ENCODE measurements at regions not wholly inside any gene's neighbourhood (a gene's known extent, or its start where the extent isn't known, plus 50 kb on each side); places are given as distances from the start of the nearest gene placed in this dataset.
A peak's percentile ranks its signal among the peaks of the same experiment; 100 is the strongest.
"Not testable (repeated sequence)": the region's sequence is repeated elsewhere in the genome, so short reads cannot be mapped to it uniquely, and the experiment has no call there.

- H3K9me3 ChIP-seq, result no peaks in the 10 kb centered on the region
- TF ChIP-seq POLR2A (IDR thresholded peaks at IDR 0.05; ENCODE audit: low read depth) (no peak), EP300 (IDR thresholded peaks at IDR 0.05) (no peak), CTCF (IDR thresholded peaks at IDR 0.05) (no peak), POLR2AphosphoS5 (IDR thresholded peaks at IDR 0.05) (no peak)
- no peak overlapping the region for H3K27ac ChIP-seq (replicated peaks in 1 of 4)
- WGBS, result 3% methylated on average over 8 of the region's 30 CpGs
- peak overlapping the region in 3 of 4 donors; percentile 14 to 44 (median 34) for H3K4me3 ChIP-seq
- DNase-seq (ENCODE audit: extremely low spot score), result no peak
- intact Hi-C loops (cut with DNase I), result no loop called here
- peaks cover 0 to 5% (median 2%) of the 10 kb centered on the region in 4 donors for H3K27me3 ChIP-seq
- H3K4me1 ChIP-seq, result peaks cover 0 to 29% (median 23%) of the 10 kb centered on the region in 4 donors
- no peaks in the 10 kb centered on the region for H3K36me3 ChIP-seq
Measured at GRCh38 chr10:55628260-55628701, 732.8 kb downstream of the ZWINT start.

DNA sequence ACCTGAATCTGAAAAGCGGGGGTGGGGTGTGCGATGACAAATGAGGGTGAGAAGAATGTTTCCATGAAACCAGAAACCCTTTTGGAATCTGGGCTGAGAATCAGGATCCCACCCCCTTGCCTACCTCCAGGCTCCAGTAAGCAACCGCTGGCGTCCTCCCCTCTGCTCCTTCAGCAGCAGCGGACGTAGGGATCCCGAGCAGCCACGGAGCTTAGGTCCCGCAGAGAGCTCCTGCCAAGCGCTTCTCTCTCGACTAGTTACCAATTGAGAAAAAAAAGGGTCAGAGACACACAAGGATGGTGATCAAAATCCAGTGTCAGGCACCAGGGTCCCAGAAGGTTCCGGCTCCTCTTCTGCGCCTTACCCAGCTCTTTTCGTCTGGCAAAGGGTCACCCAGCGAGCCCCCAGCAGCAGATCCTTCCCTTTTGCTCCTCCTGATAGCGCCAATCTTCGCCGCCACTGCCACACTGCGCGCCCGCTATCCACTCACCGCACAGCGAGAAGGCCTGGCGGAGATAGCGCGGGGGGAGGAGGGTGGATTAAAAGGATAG, 733.5 kb downstream of the ZWINT start:
- TF ChIP-seq CTCF (IDR thresholded peaks at IDR 0.05) (no peak), POLR2AphosphoS5 (IDR thresholded peaks at IDR 0.05) (no peak), POLR2A (IDR thresholded peaks at IDR 0.05; ENCODE audit: low read depth) (no peak), EP300 (IDR thresholded peaks at IDR 0.05) (no peak)
- intact Hi-C loops (cut with DNase I), result no loop called here
- H3K4me3 ChIP-seq, result peak overlapping the region in 3 of 4 donors; percentile 14 to 44 (median 34)
- peaks cover 0 to 29% (median 23%) of the 10 kb centered on the region in 4 donors for H3K4me1 ChIP-seq
- H3K36me3 ChIP-seq, result no peaks in the 10 kb centered on the region
- DNase-seq (ENCODE audit: extremely low spot score), result no peak
- H3K27ac ChIP-seq (replicated peaks in 1 of 4), result no peak overlapping the region
- H3K9me3 ChIP-seq, result no peaks in the 10 kb centered on the region
- H3K27me3 ChIP-seq, result peaks cover 0 to 5% (median 2%) of the 10 kb centered on the region in 4 donors
- 4% methylated on average over 17 of the region's 26 CpGs for WGBS

DNA sequence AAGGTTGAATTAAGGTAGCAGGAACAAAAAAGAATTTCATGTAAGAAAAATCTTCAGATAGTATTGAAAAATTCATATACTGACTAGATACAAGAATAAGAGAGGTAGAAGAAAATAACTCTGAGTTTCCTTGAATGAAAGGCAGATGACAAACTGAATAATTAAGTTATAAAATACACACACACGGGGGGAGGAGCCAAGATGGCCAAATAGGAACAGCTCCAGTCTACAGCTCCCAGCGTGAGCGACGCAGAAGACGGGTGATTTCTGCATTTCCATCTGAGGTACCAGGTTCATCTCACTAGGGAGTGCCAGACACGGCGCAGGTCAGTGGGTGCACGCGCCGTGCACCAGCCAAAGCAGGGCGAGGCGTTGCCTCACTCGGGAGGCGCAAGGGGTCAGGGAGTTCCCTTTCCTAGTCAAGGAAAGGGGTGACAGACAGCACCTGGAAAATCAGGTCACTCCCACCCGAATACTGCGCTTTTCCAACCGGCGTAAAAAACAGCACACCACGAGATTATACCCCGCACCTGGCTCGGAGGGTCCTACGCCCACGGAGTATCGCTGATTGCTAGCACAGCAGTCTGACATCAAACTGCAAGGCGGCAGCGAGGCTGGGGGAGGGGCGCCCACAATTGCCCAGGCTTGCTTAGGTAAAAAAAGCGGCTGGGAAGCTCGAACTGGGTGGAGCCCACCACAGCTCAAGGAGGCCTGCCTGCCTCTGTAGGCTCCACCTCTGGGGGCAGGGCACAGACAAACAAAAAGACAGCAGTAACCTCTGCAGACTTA, 759.2 kb downstream of the ZWINT start:
- peak overlapping the region in 2 of 4 donors; percentile 16 to 25 for H3K4me3 ChIP-seq
- WGBS, result under 1% methylated on average over 23 of the region's 29 CpGs
- H3K27ac ChIP-seq (replicated peaks in 1 of 4); H3K9me3 ChIP-seq; H3K4me1 ChIP-seq; H3K36me3 ChIP-seq; intact Hi-C loops (cut with DNase I); H3K27me3 ChIP-seq; DNase-seq (ENCODE audit: extremely low spot score): not testable (repeated sequence)

DNA sequence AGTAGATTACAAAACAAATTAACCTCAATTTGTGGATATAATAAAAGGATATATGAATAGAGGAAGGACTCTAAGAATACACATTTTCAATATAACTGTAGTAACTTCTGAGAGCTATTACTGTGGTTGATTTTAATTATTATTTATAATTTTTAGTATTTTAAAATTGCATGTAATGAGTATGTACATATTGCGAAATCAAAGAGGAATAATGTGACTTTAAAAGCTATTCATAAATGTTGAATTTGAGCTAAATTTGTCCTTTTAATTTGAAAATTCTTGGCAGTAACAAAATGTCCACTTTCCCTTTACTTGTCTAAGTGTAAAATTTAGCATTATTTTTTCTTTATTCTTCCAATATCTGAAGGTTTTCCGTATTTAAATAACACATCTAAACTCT, 750.6 kb upstream of the PCDH15 start:
- WGBS, result 86% methylated on average over 2 of the region's 2 CpGs
- H3K4me3 ChIP-seq, result no peak overlapping the region
- no peak for DNase-seq (ENCODE audit: extremely low spot score)
- H3K4me1 ChIP-seq, result no peaks in the 10 kb centered on the region
- no peak overlapping the region for H3K27ac ChIP-seq (replicated peaks in 1 of 4)
- intact Hi-C loops (cut with DNase I), result no loop called here
- TF ChIP-seq POLR2AphosphoS5 (IDR thresholded peaks at IDR 0.05) (no peak), EP300 (IDR thresholded peaks at IDR 0.05) (no peak), POLR2A (IDR thresholded peaks at IDR 0.05; ENCODE audit: low read depth) (no peak), CTCF (IDR thresholded peaks at IDR 0.05) (no peak)
- H3K27me3 ChIP-seq, result no peaks in the 10 kb centered on the region
- H3K36me3 ChIP-seq, result no peaks in the 10 kb centered on the region
- H3K9me3 ChIP-seq, result no peaks in the 10 kb centered on the region

DNA sequence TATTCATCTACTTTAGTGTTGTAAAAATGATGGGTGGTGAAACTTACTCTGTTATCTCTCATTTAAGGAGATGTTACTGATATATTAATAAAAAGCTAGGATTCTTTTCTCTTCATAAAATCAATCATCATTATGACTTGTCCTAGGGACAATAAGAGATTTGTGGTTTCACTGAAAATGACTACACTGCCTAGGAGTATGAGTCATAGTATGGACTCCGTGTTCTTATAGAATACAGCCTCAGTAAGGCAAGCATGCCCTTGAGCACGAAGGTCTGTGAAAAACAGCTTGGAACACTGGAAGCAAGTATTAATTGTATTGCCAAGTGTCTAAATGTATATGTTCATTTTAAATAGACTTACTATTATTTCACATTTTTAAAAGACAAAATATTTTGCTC, 749.2 kb upstream of the PCDH15 start:
- no peaks in the 10 kb centered on the region for H3K36me3 ChIP-seq
- 59% methylated on average over 2 of the region's 2 CpGs for WGBS
- intact Hi-C loops (cut with DNase I), result no loop called here

GRCh38 chr10:55537497-55537896, 736.5 kb upstream of the PCDH15 start:
- H3K9me3 ChIP-seq; DNase-seq (ENCODE audit: extremely low spot score); intact Hi-C loops (cut with DNase I); H3K36me3 ChIP-seq; H3K4me3 ChIP-seq; H3K4me1 ChIP-seq; H3K27ac ChIP-seq (replicated peaks in 1 of 4); H3K27me3 ChIP-seq: not testable (repeated sequence)
- WGBS, result 91% methylated on average over 7 of the region's 7 CpGs

More for the DNA sequence above, 749.2 kb upstream of the PCDH15 start:
- H3K27me3 ChIP-seq, result no peaks in the 10 kb centered on the region
- H3K27ac ChIP-seq (replicated peaks in 1 of 4), result no peak overlapping the region
- TF ChIP-seq CTCF (IDR thresholded peaks at IDR 0.05), result no peak
- TF ChIP-seq POLR2A (IDR thresholded peaks at IDR 0.05; ENCODE audit: low read depth), result no peak
- TF ChIP-seq POLR2AphosphoS5 (IDR thresholded peaks at IDR 0.05), result no peak
- TF ChIP-seq EP300 (IDR thresholded peaks at IDR 0.05), result no peak
- no peak overlapping the region for H3K4me3 ChIP-seq
- no peak for DNase-seq (ENCODE audit: extremely low spot score)
- H3K4me1 ChIP-seq, result no peaks in the 10 kb centered on the region
- H3K9me3 ChIP-seq, result no peaks in the 10 kb centered on the region
